Fibroblast of villous mesenchyme (primary cell): ENCODE measurements at regions not wholly inside any gene's neighbourhood (a gene's known extent, or its start where the extent isn't known, plus 50 kb on each side); places are given as distances from the start of the nearest gene placed in this dataset.
"Not testable (repeated sequence)": the region's sequence is repeated elsewhere in the genome, so short reads cannot be mapped to it uniquely, and the experiment has no call there.

Experiments used
- DNase-seq: peaks from one replicate; pipeline ENCODE4 v3.0.0-alpha.2; 2010; ENCODE audit warnings: low read depth
- H3K4me3 ChIP-seq: 2 replicates; pipeline ENCODE4 v1.5.1; 2011; ENCODE audit warnings: low read depth, mild to moderate bottlenecking, low read length
- TF ChIP-seq, protein P1 (sequence below): IDR thresholded peaks from 2 replicates; pipeline ENCODE4 v1.5.1; 2012; ENCODE audit warnings: low read depth, mild to moderate bottlenecking, low read length; ENCODE audit not compliant: insufficient read depth

GRCh38 chr12:131363393-131363792, 347.5 kb upstream of the SFSWAP start:
- DNase-seq = no peak
- TF ChIP-seq, protein P1, sequence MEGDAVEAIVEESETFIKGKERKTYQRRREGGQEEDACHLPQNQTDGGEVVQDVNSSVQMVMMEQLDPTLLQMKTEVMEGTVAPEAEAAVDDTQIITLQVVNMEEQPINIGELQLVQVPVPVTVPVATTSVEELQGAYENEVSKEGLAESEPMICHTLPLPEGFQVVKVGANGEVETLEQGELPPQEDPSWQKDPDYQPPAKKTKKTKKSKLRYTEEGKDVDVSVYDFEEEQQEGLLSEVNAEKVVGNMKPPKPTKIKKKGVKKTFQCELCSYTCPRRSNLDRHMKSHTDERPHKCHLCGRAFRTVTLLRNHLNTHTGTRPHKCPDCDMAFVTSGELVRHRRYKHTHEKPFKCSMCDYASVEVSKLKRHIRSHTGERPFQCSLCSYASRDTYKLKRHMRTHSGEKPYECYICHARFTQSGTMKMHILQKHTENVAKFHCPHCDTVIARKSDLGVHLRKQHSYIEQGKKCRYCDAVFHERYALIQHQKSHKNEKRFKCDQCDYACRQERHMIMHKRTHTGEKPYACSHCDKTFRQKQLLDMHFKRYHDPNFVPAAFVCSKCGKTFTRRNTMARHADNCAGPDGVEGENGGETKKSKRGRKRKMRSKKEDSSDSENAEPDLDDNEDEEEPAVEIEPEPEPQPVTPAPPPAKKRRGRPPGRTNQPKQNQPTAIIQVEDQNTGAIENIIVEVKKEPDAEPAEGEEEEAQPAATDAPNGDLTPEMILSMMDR = no peak
- no peak overlapping the region for H3K4me3 ChIP-seq

DNA sequence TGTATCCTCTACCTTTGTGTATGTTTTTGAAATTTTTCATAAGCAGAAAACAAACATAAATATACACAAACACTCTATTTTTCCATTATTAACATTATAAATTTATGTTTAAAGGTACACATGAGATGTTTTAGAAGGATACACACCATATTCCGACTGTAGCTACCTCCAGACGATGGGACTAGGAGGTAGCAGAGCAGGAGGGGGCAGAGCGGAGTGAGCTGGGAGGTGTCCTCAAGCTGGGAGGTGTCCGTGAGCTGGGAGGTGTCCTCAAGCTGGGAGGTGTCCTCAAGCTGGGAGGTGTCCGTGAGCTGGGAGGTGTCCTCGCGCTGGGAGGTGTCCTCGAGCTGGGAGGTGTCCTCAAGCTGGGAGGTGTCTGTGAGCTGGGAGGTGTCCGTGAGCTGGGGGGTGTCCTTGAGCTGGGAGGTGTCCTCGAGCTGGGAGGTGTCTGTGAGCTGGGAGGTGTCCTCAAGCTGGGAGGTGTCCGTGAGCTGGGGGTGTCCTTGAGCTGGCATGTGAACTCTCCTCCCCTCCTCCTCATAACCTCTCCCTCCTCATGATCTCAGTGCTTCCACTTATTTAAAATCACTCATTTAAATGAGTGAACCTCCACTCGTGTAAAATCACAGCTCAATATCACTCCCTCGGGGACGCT, 346.9 kb upstream of the SFSWAP start:
- no peak overlapping the region for H3K4me3 ChIP-seq
- TF ChIP-seq, protein P1 = no peak
- DNase-seq = no peak

DNA sequence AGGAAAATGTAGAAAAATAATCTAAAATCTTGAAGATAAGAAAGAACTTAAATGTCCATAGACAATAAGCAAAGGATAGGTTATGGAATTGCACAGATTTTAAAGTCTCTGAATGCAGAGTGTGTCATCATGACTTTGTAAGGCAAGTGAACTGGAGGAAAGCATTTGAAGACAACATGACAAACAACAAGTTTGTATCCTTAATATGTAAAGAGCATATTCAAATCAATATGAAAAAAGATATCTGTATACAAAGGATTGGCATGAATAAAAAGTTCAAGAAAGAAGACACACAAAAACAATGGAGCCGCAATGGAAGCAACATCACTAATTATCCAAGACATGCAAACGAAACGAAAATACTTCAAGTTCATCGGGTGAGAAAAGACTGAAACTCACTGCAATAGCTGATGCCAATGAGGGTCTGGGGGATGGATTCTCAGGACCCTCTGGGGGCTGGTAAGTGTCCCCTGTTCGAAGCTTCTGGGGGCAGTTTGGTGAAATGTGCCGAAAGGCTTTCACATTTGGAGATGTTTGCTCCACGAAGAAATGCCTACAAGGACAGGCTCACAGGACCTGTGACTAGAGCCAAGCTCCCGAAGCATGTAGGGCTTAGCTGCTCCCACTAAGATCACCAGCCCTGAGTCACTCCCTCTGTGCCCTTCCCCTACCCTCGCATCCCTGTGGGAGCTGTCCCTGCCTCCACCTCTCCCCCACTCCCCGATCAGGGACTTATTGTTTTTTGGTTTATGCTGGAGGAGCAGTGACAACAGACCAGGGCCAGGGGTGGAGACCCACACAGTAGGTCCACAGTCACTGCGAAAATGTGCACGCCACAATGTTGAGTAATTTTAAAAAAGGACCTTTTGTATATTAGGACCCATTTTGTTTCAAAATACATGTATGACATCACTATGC, 345.7 kb upstream of the SFSWAP start:
- TF ChIP-seq, protein P1 = no peak
- H3K4me3 ChIP-seq = no peak overlapping the region
- DNase-seq = no peak

- no peak for DNase-seq
- H3K4me3 ChIP-seq = no peak overlapping the region
- TF ChIP-seq, protein P1 = no peak
Measured at GRCh38 chr12:131365821-131366260, 345.0 kb upstream of the SFSWAP start.

GRCh38 chr12:131366261-131366871, 344.5 kb upstream of the SFSWAP start:
- no peak overlapping the region for H3K4me3 ChIP-seq
- no peak for DNase-seq
- TF ChIP-seq, protein P1 = no peak

- not testable (repeated sequence) for DNase-seq, H3K4me3 ChIP-seq
Measured at GRCh38 chr12:131367067-131367982, 343.6 kb upstream of the SFSWAP start.
